Ishikawa (cell line): ENCODE measurements at regions not wholly inside any gene's neighbourhood (a gene's known extent, or its start where the extent isn't known, plus 50 kb on each side); places are given as distances from the start of the nearest gene placed in this dataset.

Source experiments
- CREB1 ChIP-seq: IDR thresholded peaks from 2 replicates; pipeline ENCODE4 v1.6.1; 2012; ENCODE audit warnings: low read depth
- EP300 ChIP-seq: IDR thresholded peaks from 2 replicates; pipeline ENCODE4 v1.6.1; 2012; ENCODE audit warnings: borderline replicate concordance
- TCF12 ChIP-seq: IDR thresholded peaks from 2 replicates; pipeline ENCODE4 v1.6.1; 2012; ENCODE audit warnings: low read depth
- YY1 ChIP-seq: IDR thresholded peaks from 2 replicates; pipeline ENCODE4 v1.6.1; 2012; ENCODE audit warnings: low read depth

DNA sequence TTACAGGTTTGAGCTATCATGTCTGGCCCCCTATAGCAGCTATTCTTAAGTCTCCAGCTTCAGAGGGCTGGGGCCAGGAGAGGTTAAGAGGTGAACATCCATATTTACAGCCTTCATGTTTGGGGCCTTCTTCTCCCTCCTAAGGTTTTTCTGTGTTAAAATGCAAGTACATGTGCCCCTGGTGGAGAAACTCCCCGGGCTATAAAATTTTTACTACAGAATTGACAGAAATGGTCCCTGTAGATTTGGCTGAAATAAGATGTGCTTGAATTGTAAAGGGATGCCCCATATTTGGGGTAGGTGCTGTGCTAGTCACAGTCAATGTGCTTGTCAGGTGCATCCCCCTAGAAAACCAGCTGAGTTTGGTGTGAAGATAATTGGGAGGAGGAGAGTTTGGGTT lies 263.3 kb upstream of the CXCR4 start:
- no peak for TF ChIP-seq EP300
- no peak for TF ChIP-seq TCF12
- no peak for TF ChIP-seq CREB1
- TF ChIP-seq YY1, result no peak
